GM21447 (cell line): ENCODE measurements at regions not wholly inside any gene's neighbourhood (a gene's known extent, or its start where the extent isn't known, plus 50 kb on each side); places are given as distances from the start of the nearest gene placed in this dataset.
A peak's percentile ranks its signal among the peaks of the same experiment; 100 is the strongest.

Source experiments
- ATAC-seq: cut with Tn5 transposase; IDR thresholded peaks from one replicate; pipeline ENCODE4 v1.9.1; 2021; ENCODE audit not compliant: unreplicated experiment

- ATAC-seq, result no peak
Measured at GRCh38 chr13:106383791-106384190, 151.7 kb downstream of the EFNB2 start.

- ATAC-seq, result no peak
Measured at GRCh38 chr13:106382534-106382933, 152.9 kb downstream of the EFNB2 start.

- no peak for ATAC-seq
Measured at GRCh38 chr13:106381091-106381490, 154.4 kb downstream of the EFNB2 start.

- ATAC-seq, result no peak
Measured at GRCh38 chr13:106377931-106378662, 157.4 kb downstream of the EFNB2 start.

GRCh38 chr13:106377341-106377740, 158.1 kb downstream of the EFNB2 start:
- ATAC-seq, result no peak

GRCh38 chr13:106376401-106377112, 158.9 kb downstream of the EFNB2 start:
- ATAC-seq, result no peak

- no peak for ATAC-seq
Measured at GRCh38 chr13:106375085-106375484, 160.4 kb downstream of the EFNB2 start.

- no peak for ATAC-seq
Measured at GRCh38 chr13:106374631-106375030, 160.8 kb downstream of the EFNB2 start.

GRCh38 chr13:106373989-106374572, 161.4 kb downstream of the EFNB2 start:
- peak; percentile 75 for ATAC-seq

GRCh38 chr13:106373304-106373988, 162.0 kb downstream of the EFNB2 start:
- peak; percentile 65 for ATAC-seq

GRCh38 chr13:106372199-106373155, 163.0 kb downstream of the EFNB2 start:
- peak; percentile 41 for ATAC-seq

- ATAC-seq, result no peak
Measured at GRCh38 chr13:106371024-106371423, 164.4 kb downstream of the EFNB2 start.

GRCh38 chr13:106369858-106370257, 165.6 kb downstream of the EFNB2 start:
- no peak for ATAC-seq

GRCh38 chr13:106369091-106369490, 166.4 kb downstream of the EFNB2 start:
- no peak for ATAC-seq

- no peak for ATAC-seq
Measured at GRCh38 chr13:106367361-106367971, 168.0 kb downstream of the EFNB2 start.

- no peak for ATAC-seq
Measured at GRCh38 chr13:106362707-106363106, 172.8 kb downstream of the EFNB2 start.

GRCh38 chr13:106361621-106362020, 173.8 kb downstream of the EFNB2 start:
- no peak for ATAC-seq

- ATAC-seq, result no peak
Measured at GRCh38 chr13:106357198-106357597, 178.3 kb downstream of the EFNB2 start.

GRCh38 chr13:106355866-106356265, 179.6 kb downstream of the EFNB2 start:
- ATAC-seq, result no peak

GRCh38 chr13:106354961-106355360, 180.5 kb downstream of the EFNB2 start:
- ATAC-seq, result no peak
